HG02798 (cell line): ENCODE measurements at regions not wholly inside any gene's neighbourhood (a gene's known extent, or its start where the extent isn't known, plus 50 kb on each side); places are given as distances from the start of the nearest gene placed in this dataset.
"Not testable (repeated sequence)": the region's sequence is repeated elsewhere in the genome, so short reads cannot be mapped to it uniquely, and the experiment has no call there.

ENCODE experiments used
- ATAC-seq: cut with Tn5 transposase; IDR thresholded peaks from one replicate; pipeline ENCODE4 v1.9.1; 2021; ENCODE audit warnings: mild to moderate bottlenecking; ENCODE audit not compliant: unreplicated experiment, poor library complexity

GRCh38 chr15:98532063-98532462 lies 116.3 kb upstream of the IGF1R start:
- no peak for ATAC-seq

GRCh38 chr15:98536976-98537375 lies 111.4 kb upstream of the IGF1R start:
- no peak for ATAC-seq

- no peak for ATAC-seq
These were observed 110.8 kb upstream of the IGF1R start for GRCh38 chr15:98537516-98538060.

- no peak for ATAC-seq
These were observed 106.8 kb upstream of the IGF1R start for GRCh38 chr15:98541519-98541918.

GRCh38 chr15:98543237-98543636 lies 105.1 kb upstream of the IGF1R start:
- ATAC-seq: no peak

- no peak for ATAC-seq
These were observed 102.0 kb upstream of the IGF1R start for GRCh38 chr15:98546329-98546728.

- ATAC-seq: no peak
These were observed 101.1 kb upstream of the IGF1R start for GRCh38 chr15:98547275-98547674.

GRCh38 chr15:98547741-98548138 lies 100.6 kb upstream of the IGF1R start:
- ATAC-seq: no peak

- no peak for ATAC-seq
These were observed 100.0 kb upstream of the IGF1R start for GRCh38 chr15:98548139-98548971.

GRCh38 chr15:98549003-98549402 lies 99.3 kb upstream of the IGF1R start:
- ATAC-seq: no peak

GRCh38 chr15:98549741-98550140 lies 98.6 kb upstream of the IGF1R start:
- ATAC-seq: no peak

GRCh38 chr15:98550363-98550762 lies 98.0 kb upstream of the IGF1R start:
- ATAC-seq: not testable (repeated sequence)

GRCh38 chr15:98551936-98552562 lies 96.3 kb upstream of the IGF1R start:
- ATAC-seq: no peak

- no peak for ATAC-seq
These were observed 93.8 kb upstream of the IGF1R start for GRCh38 chr15:98554272-98555172.

GRCh38 chr15:98555173-98555515 lies 93.2 kb upstream of the IGF1R start:
- ATAC-seq: no peak

GRCh38 chr15:98556321-98556720 lies 92.0 kb upstream of the IGF1R start:
- no peak for ATAC-seq

GRCh38 chr15:98560338-98560737 lies 88.0 kb upstream of the IGF1R start:
- ATAC-seq: no peak

GRCh38 chr15:98561169-98561941 lies 87.0 kb upstream of the IGF1R start:
- no peak for ATAC-seq

GRCh38 chr15:98562331-98562937 lies 85.9 kb upstream of the IGF1R start:
- no peak for ATAC-seq

- no peak for ATAC-seq
These were observed 82.8 kb upstream of the IGF1R start for GRCh38 chr15:98565566-98565965.
